HEK293 (cell line): ENCODE measurements at regions not wholly inside any gene's neighbourhood (a gene's known extent, or its start where the extent isn't known, plus 50 kb on each side); places are given as distances from the start of the nearest gene placed in this dataset.
"Not testable (repeated sequence)": the region's sequence is repeated elsewhere in the genome, so short reads cannot be mapped to it uniquely, and the experiment has no call there.

ENCODE experiments used
- ZNF830 ChIP-seq: fragments of 450-650 bp; IDR thresholded peaks from 2 replicates; pipeline ENCODE4 v1.5.0; 2018; ENCODE audit warnings: missing biosample characterization, missing genetic modification characterization, low read depth, mild to moderate bottlenecking, moderate library complexity
- TF ChIP-seq, protein P1 (sequence below): fragments of 450-650 bp; formaldehyde crosslinking; IDR thresholded peaks from 2 replicates; pipeline ENCODE4 v1.5.1; 2016; ENCODE audit warnings: missing biosample characterization, missing genetic modification characterization

- TF ChIP-seq, protein P1, sequence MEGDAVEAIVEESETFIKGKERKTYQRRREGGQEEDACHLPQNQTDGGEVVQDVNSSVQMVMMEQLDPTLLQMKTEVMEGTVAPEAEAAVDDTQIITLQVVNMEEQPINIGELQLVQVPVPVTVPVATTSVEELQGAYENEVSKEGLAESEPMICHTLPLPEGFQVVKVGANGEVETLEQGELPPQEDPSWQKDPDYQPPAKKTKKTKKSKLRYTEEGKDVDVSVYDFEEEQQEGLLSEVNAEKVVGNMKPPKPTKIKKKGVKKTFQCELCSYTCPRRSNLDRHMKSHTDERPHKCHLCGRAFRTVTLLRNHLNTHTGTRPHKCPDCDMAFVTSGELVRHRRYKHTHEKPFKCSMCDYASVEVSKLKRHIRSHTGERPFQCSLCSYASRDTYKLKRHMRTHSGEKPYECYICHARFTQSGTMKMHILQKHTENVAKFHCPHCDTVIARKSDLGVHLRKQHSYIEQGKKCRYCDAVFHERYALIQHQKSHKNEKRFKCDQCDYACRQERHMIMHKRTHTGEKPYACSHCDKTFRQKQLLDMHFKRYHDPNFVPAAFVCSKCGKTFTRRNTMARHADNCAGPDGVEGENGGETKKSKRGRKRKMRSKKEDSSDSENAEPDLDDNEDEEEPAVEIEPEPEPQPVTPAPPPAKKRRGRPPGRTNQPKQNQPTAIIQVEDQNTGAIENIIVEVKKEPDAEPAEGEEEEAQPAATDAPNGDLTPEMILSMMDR (tag by site-specific recombination): not testable (repeated sequence)
- not testable (repeated sequence) for TF ChIP-seq ZNF830 (tag by site-specific recombination)
These were observed 2137.4 kb upstream of the DEFB115 start for GRCh38 chr20:29120088-29120487.
